DMS53 treated with DMSO at 0.1 percent for 48 hours (cell line): ENCODE measurements at regions not wholly inside any gene's neighbourhood (a gene's known extent, or its start where the extent isn't known, plus 50 kb on each side); places are given as distances from the start of the nearest gene placed in this dataset.

Experiments used
- DNase-seq: peaks from one replicate; lab custom pipeline; 2025; ENCODE audit not compliant: unreplicated experiment; lab: John Stamatoyannopoulos, UW

DNA sequence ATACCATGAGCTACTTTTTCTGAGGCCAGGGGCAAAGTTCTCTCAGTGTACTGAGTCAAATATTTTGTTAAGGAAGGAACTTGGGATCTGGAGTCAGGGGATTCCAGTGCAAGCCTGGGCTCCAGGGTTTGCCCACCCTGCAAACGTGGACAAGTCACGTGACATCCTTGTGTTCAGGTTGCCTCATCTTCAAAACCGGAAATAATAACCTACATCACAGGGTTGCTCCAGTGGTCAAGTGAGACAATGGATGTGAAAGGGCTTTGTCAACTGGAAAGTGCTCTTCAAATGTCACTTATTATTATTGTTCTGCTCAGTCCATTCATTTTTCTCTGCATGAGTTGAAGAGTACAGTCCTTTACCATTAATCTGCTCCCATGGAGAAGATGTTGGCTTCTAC is 414.9 kb downstream of the COG6 start:
- no peak for DNase-seq

- no peak for DNase-seq
Observed at GRCh38 chr13:40072663-40073120, 417.2 kb downstream of the COG6 start.

DNA sequence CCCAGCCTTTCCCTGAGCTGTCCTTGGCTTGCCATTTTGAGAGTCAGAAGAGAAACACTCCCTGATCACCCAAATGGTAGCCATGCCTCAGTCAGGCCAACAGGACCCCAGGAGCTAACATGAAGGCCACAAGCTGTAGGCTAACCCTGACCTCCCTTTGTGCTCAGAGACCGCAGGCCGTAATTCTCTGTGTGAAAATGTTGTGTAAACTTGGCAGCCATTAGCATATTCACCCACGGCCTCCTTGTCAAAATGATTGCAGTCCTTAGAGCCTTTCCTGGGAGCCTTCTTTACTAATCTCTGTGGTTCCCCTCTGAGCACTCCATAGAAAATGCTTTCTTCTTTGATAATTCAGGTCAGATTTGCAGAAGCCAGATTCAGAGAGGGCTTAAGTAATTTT is 418.9 kb downstream of the COG6 start:
- DNase-seq = no peak

- DNase-seq = no peak
Observed at GRCh38 chr13:40075281-40075680, 419.8 kb downstream of the COG6 start.

- DNase-seq = no peak
Observed at GRCh38 chr13:40076765-40077362, 421.4 kb downstream of the COG6 start.

GRCh38 chr13:40077396-40078027 is 422.1 kb downstream of the COG6 start:
- no peak for DNase-seq

DNA sequence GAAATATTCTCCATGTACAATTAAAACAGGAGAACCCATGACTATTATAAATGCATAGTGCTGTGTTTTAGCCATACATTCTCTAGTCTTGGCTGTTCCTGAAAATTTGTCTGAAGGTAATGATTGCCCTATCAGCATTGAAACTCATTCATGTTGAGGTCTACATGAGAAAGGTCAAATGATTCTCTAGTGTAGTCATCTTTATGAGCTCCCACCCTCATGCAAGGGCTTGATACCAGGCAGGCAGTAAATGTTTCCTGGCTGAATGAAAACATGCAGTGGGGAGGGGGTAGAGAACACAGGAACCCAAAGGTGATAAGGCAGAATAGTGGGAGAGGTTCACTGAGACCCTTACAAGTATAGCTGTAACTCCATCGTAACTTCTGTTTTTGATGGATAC is 424.3 kb downstream of the COG6 start:
- DNase-seq = no peak

DNA sequence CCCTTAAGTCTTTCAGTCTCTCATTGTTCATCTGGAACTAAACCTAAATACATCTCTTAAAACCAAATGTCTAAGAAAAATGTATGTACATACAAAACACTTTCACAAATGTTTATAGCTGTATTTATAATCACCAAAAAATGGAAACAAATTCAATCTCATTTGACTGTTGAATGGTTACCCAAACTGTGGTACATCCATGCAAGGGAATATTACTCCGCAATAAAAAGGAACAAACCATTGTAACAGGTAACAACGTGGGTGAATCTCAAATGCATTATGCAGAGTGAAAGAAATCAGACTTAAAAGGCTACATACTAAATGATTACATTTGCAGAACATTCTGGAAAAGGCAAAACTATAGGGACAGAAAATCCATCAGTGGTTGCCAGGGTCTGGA is 425.2 kb downstream of the COG6 start:
- no peak for DNase-seq

GRCh38 chr13:40082639-40083038 is 427.2 kb downstream of the COG6 start:
- no peak for DNase-seq

DNA sequence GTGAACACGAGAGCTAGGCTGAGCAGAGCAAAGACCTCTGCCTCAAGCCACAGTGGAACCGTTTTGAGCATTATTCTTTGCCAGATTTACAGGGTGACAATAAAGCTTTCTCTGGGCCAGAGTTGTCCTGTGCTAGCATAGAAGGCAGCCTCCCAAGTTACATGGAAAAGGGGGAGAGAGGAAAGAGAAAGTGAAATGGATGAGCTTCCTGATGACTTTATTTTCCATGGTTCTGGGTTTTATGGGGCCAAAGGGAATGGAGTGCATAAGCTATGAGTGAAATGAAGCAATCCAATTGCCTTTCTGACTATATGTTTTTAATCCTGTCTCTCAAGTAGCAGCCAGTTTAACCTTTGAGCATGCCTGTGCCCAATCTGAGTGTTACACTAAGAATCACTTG is 428.4 kb downstream of the COG6 start:
- DNase-seq = no peak

- DNase-seq = no peak
Observed at GRCh38 chr13:40084934-40085333, 429.5 kb downstream of the COG6 start.

- DNase-seq = no peak
Observed at GRCh38 chr13:40087091-40088002, 431.9 kb downstream of the COG6 start.

- no peak for DNase-seq
Observed at GRCh38 chr13:40094056-40094455, 438.6 kb downstream of the COG6 start.

GRCh38 chr13:40095695-40096356 is 440.4 kb downstream of the COG6 start:
- no peak for DNase-seq

- DNase-seq = no peak
Observed at GRCh38 chr13:40096357-40096901, 441.0 kb downstream of the COG6 start.

DNA sequence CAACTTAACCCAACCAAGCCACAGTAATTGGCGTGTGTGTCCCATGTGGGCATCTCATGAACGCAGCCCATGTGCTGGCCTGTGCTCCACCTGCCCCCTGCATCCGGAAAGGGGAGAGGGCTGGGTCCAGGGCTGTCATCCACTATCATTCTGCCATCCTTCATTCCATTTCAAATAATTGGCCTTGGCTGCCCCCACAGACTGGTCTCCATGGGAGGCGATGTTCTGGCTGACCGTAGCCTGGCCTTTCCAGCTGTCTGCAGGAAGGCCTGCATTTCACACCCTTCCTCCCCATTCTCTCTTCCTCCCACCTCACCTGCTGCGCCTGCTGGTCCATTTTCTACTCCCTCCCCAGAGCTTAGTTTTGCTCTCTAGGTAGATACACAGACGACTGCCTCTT is 442.8 kb downstream of the COG6 start:
- no peak for DNase-seq

- DNase-seq = no peak
Observed at GRCh38 chr13:40101708-40102359, 446.4 kb downstream of the COG6 start.

DNA sequence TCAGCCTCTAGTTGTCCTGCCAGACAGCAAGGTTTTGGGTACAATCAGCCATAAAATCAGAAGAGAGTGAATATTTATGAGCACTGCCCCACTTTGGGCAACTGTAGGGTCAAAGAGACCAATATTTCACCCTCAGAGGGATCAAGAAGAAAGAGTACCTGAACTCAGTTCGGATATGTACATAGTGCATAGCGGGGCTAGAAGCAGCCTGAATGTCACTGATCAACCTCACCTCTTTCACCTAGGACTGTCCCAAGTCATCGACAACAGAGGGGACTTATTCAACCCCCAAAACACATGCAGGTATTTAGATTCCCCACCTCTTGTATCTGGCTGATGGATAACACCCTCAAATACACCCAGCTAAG is 446.9 kb downstream of the COG6 start:
- no peak for DNase-seq

DNA sequence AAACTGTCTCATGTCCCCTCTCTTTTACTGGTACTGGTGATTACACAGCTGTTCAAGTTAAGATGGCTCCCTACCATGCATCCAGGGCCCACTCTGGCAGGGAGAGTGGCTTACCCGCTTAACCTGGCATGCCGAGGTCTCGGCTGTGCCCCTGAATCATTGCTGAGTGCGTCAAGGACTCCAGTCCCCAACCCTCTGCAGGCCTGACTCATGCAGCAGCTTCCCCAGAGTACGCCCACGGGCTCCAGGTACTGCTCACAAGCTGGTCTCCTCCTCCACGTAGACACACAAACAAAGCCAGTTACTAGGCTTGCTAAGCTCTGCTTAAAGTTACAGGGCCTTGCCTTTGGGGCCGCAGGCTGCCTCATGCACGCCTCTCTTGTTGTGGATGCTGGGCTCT is 447.4 kb downstream of the COG6 start:
- no peak for DNase-seq

DNA sequence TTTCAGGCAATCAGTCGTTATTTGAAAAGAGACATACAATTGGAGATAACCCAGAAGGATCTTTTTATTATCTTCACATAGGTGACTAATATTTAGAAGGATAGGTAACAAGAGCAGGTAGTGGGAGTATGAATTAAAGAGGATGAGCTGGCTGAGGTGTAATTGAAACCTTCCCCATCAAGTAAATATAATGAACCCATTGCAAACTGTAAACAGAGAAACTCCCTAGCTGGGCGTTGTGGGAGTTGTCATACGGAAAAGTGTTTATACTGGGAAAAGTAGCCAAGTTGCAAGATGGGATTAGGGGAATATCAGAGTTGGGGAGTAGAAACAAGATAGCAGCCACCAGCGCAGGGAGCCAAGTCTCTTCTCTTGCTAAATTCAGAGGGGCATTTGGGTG is 448.4 kb downstream of the COG6 start:
- no peak for DNase-seq

- DNase-seq = no peak
Observed at GRCh38 chr13:40105231-40105630, 449.8 kb downstream of the COG6 start.
